ENCODE measurements at regions not wholly inside any gene's neighbourhood (a gene's known extent, or its start where the extent isn't known, plus 50 kb on each side); places are given as distances from the start of the nearest gene placed in this dataset.

- TF ChIP-seq POLR2A (IDR thresholded peaks at IDR 0.05; ENCODE audit: low read depth, low read length) (no peak), POLR2AphosphoS5 (IDR thresholded peaks at IDR 0.05; ENCODE audit: low read depth, low read length) (no peak), TAF1 (IDR thresholded peaks at IDR 0.05; ENCODE audit: low read depth, low read length) (no peak), SPI1 (IDR thresholded peaks at IDR 0.05; ENCODE audit: low read depth, low read length) (no peak), POU2F2 (IDR thresholded peaks at IDR 0.05; ENCODE audit: low read depth, low read length) (no peak), PAX5 (IDR thresholded peaks at IDR 0.05; ENCODE audit: insufficient read depth, low read length, severe bottlenecking) (no peak)
Measured at GRCh38 chr2:217040099-217040498, 180.2 kb upstream of the TNP1 start.
